Panc1 (cell line): ENCODE measurements at regions not wholly inside any gene's neighbourhood (a gene's known extent, or its start where the extent isn't known, plus 50 kb on each side); places are given as distances from the start of the nearest gene placed in this dataset.

Experiments
- ATAC-seq: fragments of 200-7000 bp; cut with Tn5 transposase; 2 replicates; pipeline ENCODE4 v1.9.1; 2020; ENCODE audit warnings: mild to moderate bottlenecking, moderate library complexity
- BruUV-seq: library from RNA; stranded (reverse); fragments of 400-500 nt; replicated peaks from 2 replicates; lab custom pipeline; 2021; lab: Mats Ljungman, UMichigan
- CTCF ChIA-PET: fragments of 300-600 bp; sonication (Branson Sonifier 250); formaldehyde crosslinking; loops from one replicate; lab custom pipeline; 2022; ENCODE audit warnings: antibody characterized with exemption; lab: Charles Lee
- POLR2A ChIA-PET: fragments of 300-600 bp; sonication (Branson Sonifier 250); formaldehyde crosslinking; loops from one replicate; lab custom pipeline; 2022; ENCODE audit warnings: antibody characterized with exemption; lab: Charles Lee
- DNase-seq: peaks from one replicate; pipeline ENCODE4 v3.0.0-alpha.2; 2010; ENCODE audit warnings: low read depth, low spot score
- H3K27ac ChIP-seq: 2 replicates; pipeline ENCODE4 v1.5.1; 2011; ENCODE audit warnings: mild to moderate bottlenecking, low read length, inconsistent platforms
- H3K27me3 ChIP-seq: fragments of 200-500 bp; sonication (Bioruptor generic); 2 replicates; pipeline ENCODE4 v1.6.0; 2014; ENCODE audit warnings: low read length, inconsistent platforms; ENCODE audit not compliant: control insufficient read depth, insufficient read depth
- H3K36me3 ChIP-seq: fragments of 200-500 bp; sonication (Bioruptor generic); 2 replicates; pipeline ENCODE4 v1.5.1; 2014; ENCODE audit warnings: inconsistent platforms, mild to moderate bottlenecking, low read length, moderate library complexity; ENCODE audit not compliant: control insufficient read depth, insufficient read depth
- H3K4me1 ChIP-seq: 2 replicates; pipeline ENCODE4 v1.5.1; 2011; ENCODE audit warnings: inconsistent platforms, mild to moderate bottlenecking, low read length, moderate library complexity; ENCODE audit not compliant: control insufficient read depth, insufficient read depth
- H3K4me3 ChIP-seq, 2 experiments: 2 replicates each; pipeline ENCODE4 v1.5.1; 2011 to 2012; ENCODE audit warnings: low read depth in 2 of 2, low read length in 2 of 2, mild to moderate bottlenecking in 2 of 2, inconsistent platforms in 1 of 2, moderate library complexity in 1 of 2
- H3K9me3 ChIP-seq: fragments of 200-500 bp; sonication (Bioruptor generic); 2 replicates; pipeline ENCODE4 v1.5.1; 2014; ENCODE audit warnings: low read depth, mild to moderate bottlenecking, inconsistent platforms, low read length, moderate library complexity; ENCODE audit not compliant: control insufficient read depth, insufficient read depth
- CTCF ChIP-seq: fragments of 450-650 bp; IDR thresholded peaks from 2 replicates; pipeline ENCODE4 v1.5.1; 2017; ENCODE audit warnings: mild to moderate bottlenecking
- POLR2AphosphoS5 ChIP-seq: IDR thresholded peaks from 2 replicates; pipeline ENCODE4 v1.6.1; 2012; ENCODE audit warnings: mild to moderate bottlenecking, low read depth, low read length, moderate library complexity
- SIN3A ChIP-seq: IDR thresholded peaks from 2 replicates; pipeline ENCODE4 v1.6.1; 2012; ENCODE audit warnings: low read depth, mild to moderate bottlenecking, low read length, moderate library complexity, borderline replicate concordance; ENCODE audit not compliant: insufficient read depth
- TCF7L2 ChIP-seq: IDR thresholded peaks from 2 replicates; pipeline ENCODE4 v1.6.1; 2011; ENCODE audit warnings: mild to moderate bottlenecking, low read depth, low read length, inconsistent platforms
- in situ Hi-C: cut with HindIII; loops from 2 replicates; pipeline ENCODE4 v1.10.0; 2016; ENCODE audit warnings: low sequenced_read_pairs, low pct_unique_long_range_greater_than_20kb
- intact Hi-C: fragments of 100-400 bp; cut with micrococcal nuclease; formaldehyde crosslinking; loops from one replicate; pipeline ENCODE4 v1.10.0; 2022; ENCODE audit not compliant: unreplicated experiment
- TF ChIP-seq, protein P1 (sequence below), 2 experiments: IDR thresholded peaks; 2 replicates each; pipeline ENCODE4 v1.6.1; 2011 to 2012; ENCODE audit warnings: low read depth in 2 of 2, control low read depth in 1 of 2, low read length in 1 of 2, mild to moderate bottlenecking in 1 of 2, moderate library complexity in 1 of 2; ENCODE audit not compliant: insufficient read depth in 1 of 2

- no peak for DNase-seq
- no TSS peak for BruUV-seq
These were observed 183.5 kb upstream of the AFDN start for GRCh38 chr6:167643223-167643622.

GRCh38 chr6:167643716-167644115, 183.0 kb upstream of the AFDN start:
- TF ChIP-seq CTCF (no peak), TCF7L2 (no peak), POLR2AphosphoS5 (no peak)
- no peak for ATAC-seq
- no peak overlapping the region for H3K4me3 ChIP-seq
- no TSS peak for BruUV-seq
- H3K9me3 ChIP-seq: no peaks in the 10 kb centered on the region
- H3K36me3 ChIP-seq: no peaks in the 10 kb centered on the region
- CTCF ChIA-PET: no interaction called here
- no peaks in the 10 kb centered on the region for H3K27me3 ChIP-seq
- DNase-seq: no peak
- in situ Hi-C loops (no loop called here), intact Hi-C loops (no loop called here)
- POLR2A ChIA-PET: no interaction called here
- H3K4me1 ChIP-seq: no peaks in the 10 kb centered on the region
- H3K27ac ChIP-seq: no peak overlapping the region

More at GRCh38 chr6:167643223-167643622, 183.5 kb upstream of the AFDN start:
- H3K36me3 ChIP-seq: no peaks in the 10 kb centered on the region
- no peak overlapping the region for H3K27ac ChIP-seq
- ChIA-PET CTCF (no interaction called here), POLR2A (no interaction called here)
- no peaks in the 10 kb centered on the region for H3K9me3 ChIP-seq
- in situ Hi-C loops: no loop called here
- no peak for ATAC-seq
- H3K4me3 ChIP-seq: no peak overlapping the region
- no peak for TF ChIP-seq TCF7L2
- no peak for TF ChIP-seq SIN3A
- no peak for TF ChIP-seq CTCF
- TF ChIP-seq, protein P1, sequence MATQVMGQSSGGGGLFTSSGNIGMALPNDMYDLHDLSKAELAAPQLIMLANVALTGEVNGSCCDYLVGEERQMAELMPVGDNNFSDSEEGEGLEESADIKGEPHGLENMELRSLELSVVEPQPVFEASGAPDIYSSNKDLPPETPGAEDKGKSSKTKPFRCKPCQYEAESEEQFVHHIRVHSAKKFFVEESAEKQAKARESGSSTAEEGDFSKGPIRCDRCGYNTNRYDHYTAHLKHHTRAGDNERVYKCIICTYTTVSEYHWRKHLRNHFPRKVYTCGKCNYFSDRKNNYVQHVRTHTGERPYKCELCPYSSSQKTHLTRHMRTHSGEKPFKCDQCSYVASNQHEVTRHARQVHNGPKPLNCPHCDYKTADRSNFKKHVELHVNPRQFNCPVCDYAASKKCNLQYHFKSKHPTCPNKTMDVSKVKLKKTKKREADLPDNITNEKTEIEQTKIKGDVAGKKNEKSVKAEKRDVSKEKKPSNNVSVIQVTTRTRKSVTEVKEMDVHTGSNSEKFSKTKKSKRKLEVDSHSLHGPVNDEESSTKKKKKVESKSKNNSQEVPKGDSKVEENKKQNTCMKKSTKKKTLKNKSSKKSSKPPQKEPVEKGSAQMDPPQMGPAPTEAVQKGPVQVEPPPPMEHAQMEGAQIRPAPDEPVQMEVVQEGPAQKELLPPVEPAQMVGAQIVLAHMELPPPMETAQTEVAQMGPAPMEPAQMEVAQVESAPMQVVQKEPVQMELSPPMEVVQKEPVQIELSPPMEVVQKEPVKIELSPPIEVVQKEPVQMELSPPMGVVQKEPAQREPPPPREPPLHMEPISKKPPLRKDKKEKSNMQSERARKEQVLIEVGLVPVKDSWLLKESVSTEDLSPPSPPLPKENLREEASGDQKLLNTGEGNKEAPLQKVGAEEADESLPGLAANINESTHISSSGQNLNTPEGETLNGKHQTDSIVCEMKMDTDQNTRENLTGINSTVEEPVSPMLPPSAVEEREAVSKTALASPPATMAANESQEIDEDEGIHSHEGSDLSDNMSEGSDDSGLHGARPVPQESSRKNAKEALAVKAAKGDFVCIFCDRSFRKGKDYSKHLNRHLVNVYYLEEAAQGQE (IDR thresholded peaks at IDR 0.05; ENCODE audit: insufficient read depth in 1 of 2, low read depth in 2 of 2, low read length in 1 of 2): no peak
- TF ChIP-seq POLR2AphosphoS5: no peak
- H3K4me1 ChIP-seq: no peaks in the 10 kb centered on the region
- no peaks in the 10 kb centered on the region for H3K27me3 ChIP-seq
- intact Hi-C loops: no loop called here
